ENCODE measurements at regions not wholly inside any gene's neighbourhood (a gene's known extent, or its start where the extent isn't known, plus 50 kb on each side); places are given as distances from the start of the nearest gene placed in this dataset.

- no peaks in the 10 kb centered on the region for H3K36me3 Mint-ChIP-seq (ENCODE audit: unreplicated experiment)
- no peak overlapping the region for H3K27ac Mint-ChIP-seq (ENCODE audit: unreplicated experiment)
- H3K9me3 Mint-ChIP-seq (ENCODE audit: unreplicated experiment) = peaks cover 12% of the 10 kb centered on the region
- peaks cover 3% of the 10 kb centered on the region for H3K27me3 Mint-ChIP-seq (ENCODE audit: unreplicated experiment)
- H3K4me3 Mint-ChIP-seq (ENCODE audit: unreplicated experiment) = no peak overlapping the region
- no peaks in the 10 kb centered on the region for H3K4me1 Mint-ChIP-seq (ENCODE audit: unreplicated experiment)
- no peak for DNase-seq (ENCODE audit: extremely low spot score, unreplicated experiment)
- TF ChIP-seq, protein P1, sequence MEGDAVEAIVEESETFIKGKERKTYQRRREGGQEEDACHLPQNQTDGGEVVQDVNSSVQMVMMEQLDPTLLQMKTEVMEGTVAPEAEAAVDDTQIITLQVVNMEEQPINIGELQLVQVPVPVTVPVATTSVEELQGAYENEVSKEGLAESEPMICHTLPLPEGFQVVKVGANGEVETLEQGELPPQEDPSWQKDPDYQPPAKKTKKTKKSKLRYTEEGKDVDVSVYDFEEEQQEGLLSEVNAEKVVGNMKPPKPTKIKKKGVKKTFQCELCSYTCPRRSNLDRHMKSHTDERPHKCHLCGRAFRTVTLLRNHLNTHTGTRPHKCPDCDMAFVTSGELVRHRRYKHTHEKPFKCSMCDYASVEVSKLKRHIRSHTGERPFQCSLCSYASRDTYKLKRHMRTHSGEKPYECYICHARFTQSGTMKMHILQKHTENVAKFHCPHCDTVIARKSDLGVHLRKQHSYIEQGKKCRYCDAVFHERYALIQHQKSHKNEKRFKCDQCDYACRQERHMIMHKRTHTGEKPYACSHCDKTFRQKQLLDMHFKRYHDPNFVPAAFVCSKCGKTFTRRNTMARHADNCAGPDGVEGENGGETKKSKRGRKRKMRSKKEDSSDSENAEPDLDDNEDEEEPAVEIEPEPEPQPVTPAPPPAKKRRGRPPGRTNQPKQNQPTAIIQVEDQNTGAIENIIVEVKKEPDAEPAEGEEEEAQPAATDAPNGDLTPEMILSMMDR (IDR thresholded peaks at IDR 0.05) = no peak
Measured at GRCh38 chr12:42689699-42690098, 100.2 kb upstream of the PRICKLE1 start.

DNA sequence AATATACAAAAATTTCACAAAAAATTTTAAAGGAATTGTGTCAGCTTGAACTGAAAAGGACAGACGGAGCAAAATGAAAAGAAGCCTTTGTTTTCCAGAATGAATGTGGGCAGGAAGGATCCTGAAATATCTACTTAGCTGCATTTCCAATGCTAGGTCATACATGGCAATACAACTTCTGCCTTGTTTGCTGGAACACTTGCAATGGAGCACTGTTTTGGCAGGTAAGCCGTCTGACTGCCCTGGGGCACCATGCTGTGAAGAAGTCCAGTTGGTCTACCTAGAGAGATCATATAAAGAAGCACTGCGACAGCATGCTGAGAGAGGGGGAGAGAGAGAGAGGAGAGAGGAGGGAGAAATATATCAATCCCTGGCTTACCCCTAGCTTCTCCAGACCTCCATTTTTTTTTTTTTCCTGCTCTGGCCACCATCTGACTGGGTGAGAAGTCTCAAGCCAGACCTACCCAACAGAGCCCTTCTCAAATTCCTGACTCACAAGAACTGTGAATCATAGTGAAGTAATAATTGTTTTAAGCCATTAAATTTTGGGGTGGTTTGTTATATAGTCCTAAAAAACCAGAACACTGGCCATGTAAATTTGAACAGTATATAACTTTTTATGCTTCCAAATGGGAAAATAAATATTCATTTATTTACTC, 97.1 kb upstream of the PRICKLE1 start:
- DNase-seq (ENCODE audit: extremely low spot score, unreplicated experiment) = no peak
- peaks cover 11% of the 10 kb centered on the region for H3K27me3 Mint-ChIP-seq (ENCODE audit: unreplicated experiment)
- H3K4me1 Mint-ChIP-seq (ENCODE audit: unreplicated experiment) = no peaks in the 10 kb centered on the region
- no peak overlapping the region for H3K27ac Mint-ChIP-seq (ENCODE audit: unreplicated experiment)
- H3K36me3 Mint-ChIP-seq (ENCODE audit: unreplicated experiment) = no peaks in the 10 kb centered on the region
- TF ChIP-seq, protein P1 (IDR thresholded peaks at IDR 0.05) = no peak
- H3K9me3 Mint-ChIP-seq (ENCODE audit: unreplicated experiment) = peaks cover 12% of the 10 kb centered on the region
- H3K4me3 Mint-ChIP-seq (ENCODE audit: unreplicated experiment) = no peak overlapping the region

GRCh38 chr12:42684802-42685071, 95.2 kb upstream of the PRICKLE1 start:
- peaks cover 6% of the 10 kb centered on the region for H3K9me3 Mint-ChIP-seq (ENCODE audit: unreplicated experiment)
- DNase-seq (ENCODE audit: extremely low spot score, unreplicated experiment) = no peak
- H3K27ac Mint-ChIP-seq (ENCODE audit: unreplicated experiment) = no peak overlapping the region
- peaks cover 2% of the 10 kb centered on the region for H3K4me1 Mint-ChIP-seq (ENCODE audit: unreplicated experiment)
- no peak overlapping the region for H3K4me3 Mint-ChIP-seq (ENCODE audit: unreplicated experiment)
- no peaks in the 10 kb centered on the region for H3K36me3 Mint-ChIP-seq (ENCODE audit: unreplicated experiment)
- H3K27me3 Mint-ChIP-seq (ENCODE audit: unreplicated experiment) = peaks cover 11% of the 10 kb centered on the region
- TF ChIP-seq, protein P1 (IDR thresholded peaks at IDR 0.05) = no peak

- peaks cover 7% of the 10 kb centered on the region for H3K4me1 Mint-ChIP-seq (ENCODE audit: unreplicated experiment)
- TF ChIP-seq, protein P1 (IDR thresholded peaks at IDR 0.05) = no peak
- peaks cover 2% of the 10 kb centered on the region for H3K9me3 Mint-ChIP-seq (ENCODE audit: unreplicated experiment)
- H3K27ac Mint-ChIP-seq (ENCODE audit: unreplicated experiment) = no peak overlapping the region
- H3K4me3 Mint-ChIP-seq (ENCODE audit: unreplicated experiment) = no peak overlapping the region
- DNase-seq (ENCODE audit: extremely low spot score, unreplicated experiment) = no peak
- peaks cover 11% of the 10 kb centered on the region for H3K27me3 Mint-ChIP-seq (ENCODE audit: unreplicated experiment)
- no peaks in the 10 kb centered on the region for H3K36me3 Mint-ChIP-seq (ENCODE audit: unreplicated experiment)
Measured at GRCh38 chr12:42683933-42684801, 94.6 kb upstream of the PRICKLE1 start.

DNA sequence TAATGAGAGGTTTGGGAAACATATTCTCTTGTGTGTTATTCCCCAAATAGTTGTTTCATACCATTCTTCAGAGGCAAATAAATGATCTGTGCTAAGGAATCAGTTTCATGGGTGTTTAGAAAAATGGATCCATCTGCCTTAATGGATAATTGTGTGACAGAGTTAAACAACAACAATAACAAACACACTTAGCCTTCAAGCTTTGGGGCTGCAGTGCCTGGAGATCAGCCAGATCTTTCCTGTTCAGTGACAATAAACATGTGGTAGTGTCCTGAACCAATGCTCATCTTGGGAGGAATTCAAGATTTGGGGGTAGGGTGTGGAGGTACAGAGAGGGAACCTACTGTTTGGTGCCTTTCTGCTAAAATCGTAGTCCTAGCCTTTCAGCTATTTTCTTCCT, 93.7 kb upstream of the PRICKLE1 start:
- TF ChIP-seq, protein P1 (IDR thresholded peaks at IDR 0.05) = no peak
- Mint-ChIP-seq H3K9me3 (ENCODE audit: unreplicated experiment) (no peaks in the 10 kb centered on the region), H3K27me3 (ENCODE audit: unreplicated experiment) (peaks cover 11% of the 10 kb centered on the region), H3K4me3 (ENCODE audit: unreplicated experiment) (no peak overlapping the region), H3K27ac (ENCODE audit: unreplicated experiment) (no peak overlapping the region), H3K4me1 (ENCODE audit: unreplicated experiment) (peaks cover 8% of the 10 kb centered on the region), H3K36me3 (ENCODE audit: unreplicated experiment) (no peaks in the 10 kb centered on the region)
- DNase-seq (ENCODE audit: extremely low spot score, unreplicated experiment) = no peak

Measured in osteocyte (in vitro differentiated cells).